HG02763 (cell line): ENCODE measurements at regions not wholly inside any gene's neighbourhood (a gene's known extent, or its start where the extent isn't known, plus 50 kb on each side); places are given as distances from the start of the nearest gene placed in this dataset.

Source experiments
- ATAC-seq: cut with Tn5 transposase; IDR thresholded peaks from one replicate; pipeline ENCODE4 v1.9.1; 2021; ENCODE audit warnings: mild to moderate bottlenecking, moderate library complexity; ENCODE audit not compliant: unreplicated experiment

DNA sequence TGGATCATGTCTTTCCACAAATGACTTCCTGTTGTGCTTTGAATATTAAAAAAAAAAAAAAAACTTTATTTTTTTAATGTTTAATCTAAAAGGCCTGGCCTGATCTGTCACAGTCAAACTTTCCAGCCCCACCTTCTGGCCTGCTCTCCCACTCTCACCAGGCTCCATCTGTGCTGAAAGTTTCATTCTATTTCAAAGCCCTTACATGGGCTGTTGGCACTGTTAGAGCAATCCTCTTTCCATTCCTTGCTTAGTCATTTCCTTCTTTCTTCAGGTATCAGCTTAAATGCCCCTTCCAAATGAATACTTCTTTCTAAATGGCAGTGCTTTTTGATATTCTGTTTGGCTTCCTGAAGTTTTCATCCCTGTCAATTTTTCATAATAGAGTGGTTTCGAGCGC, 1104.8 kb upstream of the C9orf72 start:
- no peak for ATAC-seq

DNA sequence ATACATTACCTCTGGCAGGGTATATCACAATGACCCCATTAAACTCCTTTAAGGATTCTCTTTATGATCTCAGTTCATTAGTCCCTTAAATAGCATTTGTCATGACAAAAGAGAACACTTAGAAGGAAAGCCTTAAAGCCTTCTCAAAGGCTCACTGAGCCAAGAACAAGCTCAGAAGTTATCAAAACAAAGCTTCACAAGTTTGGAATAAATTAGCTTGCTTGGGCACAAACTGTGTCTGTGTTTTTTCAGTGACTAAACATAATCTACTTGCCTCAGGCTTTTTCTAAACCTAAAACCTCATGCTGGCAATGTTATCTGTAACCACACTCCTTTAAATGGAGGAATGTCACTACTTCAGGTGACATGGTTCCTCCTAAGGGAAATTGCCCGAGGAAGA, 1114.9 kb upstream of the C9orf72 start:
- no peak for ATAC-seq

DNA sequence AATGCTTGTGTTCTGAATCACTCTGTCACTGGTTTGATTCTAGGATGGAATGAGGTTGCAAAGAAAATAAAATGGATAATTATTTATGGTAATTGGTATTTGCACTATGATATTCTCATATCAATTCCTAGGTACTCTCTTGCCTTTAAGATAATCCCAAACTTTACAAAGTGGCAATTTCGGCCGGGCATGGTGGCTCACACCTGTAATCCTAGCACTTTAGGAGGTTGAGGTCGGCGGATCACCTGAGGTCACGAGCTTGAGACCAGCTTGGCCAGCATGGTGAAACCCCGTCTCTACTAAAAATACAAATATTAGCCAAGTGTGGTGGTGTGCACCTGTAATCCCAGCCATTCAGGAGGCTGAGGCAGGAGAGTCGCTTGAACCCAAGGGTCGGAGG, 1118.7 kb upstream of the C9orf72 start:
- ATAC-seq = no peak

DNA sequence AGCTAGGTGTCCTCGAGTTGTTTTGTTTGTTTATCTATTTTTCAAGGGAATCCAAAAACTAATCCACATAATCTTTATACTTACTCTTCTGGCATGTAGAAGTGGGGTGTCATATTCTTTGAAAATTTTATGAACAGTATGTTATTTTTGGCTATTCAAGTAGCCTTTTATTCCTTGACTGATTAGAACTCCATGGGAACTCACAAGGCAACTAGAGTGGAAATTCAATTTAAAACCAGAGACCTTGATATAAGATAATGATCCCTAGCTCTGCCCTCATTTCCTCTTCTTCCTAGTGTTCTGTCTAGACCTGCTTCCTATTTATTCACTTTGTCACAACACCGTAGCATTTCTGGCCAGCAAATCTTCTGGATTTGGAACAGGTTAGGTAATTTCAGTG, 1123.7 kb upstream of the C9orf72 start:
- no peak for ATAC-seq

DNA sequence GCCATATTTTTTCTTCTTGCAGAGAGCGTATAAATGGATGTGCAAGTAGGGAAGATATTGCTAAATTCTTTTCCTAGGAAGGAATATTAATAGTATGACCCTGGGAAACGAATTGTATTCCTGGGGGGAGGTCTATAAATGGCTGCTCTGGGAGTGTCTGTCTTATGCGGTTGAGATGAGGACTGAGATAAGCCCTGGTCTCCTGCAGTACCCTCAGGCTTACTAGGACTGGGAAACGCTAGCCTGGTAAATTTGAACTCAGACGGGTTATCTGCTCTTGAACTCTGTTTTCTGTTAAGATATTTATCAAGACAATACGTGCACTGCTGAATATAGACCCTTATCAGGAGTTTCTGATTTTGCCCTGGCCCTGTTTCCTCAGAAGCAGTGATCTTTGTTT, 1126.4 kb upstream of the C9orf72 start:
- no peak for ATAC-seq

DNA sequence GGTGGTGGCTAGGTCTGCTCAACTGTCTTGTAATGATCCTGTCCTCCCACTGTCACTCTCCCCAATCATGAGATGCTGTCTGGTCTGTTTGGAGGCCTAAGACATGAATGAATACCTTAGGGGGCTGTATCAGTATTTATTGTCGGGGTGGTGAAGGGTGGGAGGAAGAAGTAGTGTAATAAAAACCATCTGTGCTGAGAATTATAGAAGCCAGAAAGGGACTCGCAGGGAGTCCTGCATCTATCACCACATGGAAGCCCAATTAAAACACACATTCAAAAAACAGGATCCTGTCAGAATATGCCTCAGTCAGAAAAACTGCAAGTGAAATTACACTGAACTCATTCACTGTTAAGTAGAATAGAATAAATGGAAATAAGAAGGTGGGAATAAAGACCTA, 1134.3 kb upstream of the C9orf72 start:
- ATAC-seq = no peak

DNA sequence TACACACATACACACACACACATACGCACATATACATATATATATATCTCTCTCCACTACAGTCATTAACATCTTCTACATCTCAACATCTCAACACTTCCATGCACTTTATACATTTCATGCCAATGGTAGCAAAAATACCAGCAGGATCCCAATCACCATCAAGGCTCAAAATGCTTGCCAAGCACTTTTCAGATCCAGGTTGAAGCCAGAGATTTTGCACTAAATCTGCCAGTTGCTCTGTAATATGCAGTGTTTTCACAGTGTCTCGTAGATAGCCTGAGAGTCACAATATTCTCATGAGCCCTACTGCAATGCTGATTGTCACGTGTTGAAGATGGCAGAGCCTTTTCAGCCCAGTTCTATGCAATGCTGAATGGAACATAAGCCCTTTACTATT, 1140.9 kb upstream of the C9orf72 start:
- ATAC-seq = no peak

DNA sequence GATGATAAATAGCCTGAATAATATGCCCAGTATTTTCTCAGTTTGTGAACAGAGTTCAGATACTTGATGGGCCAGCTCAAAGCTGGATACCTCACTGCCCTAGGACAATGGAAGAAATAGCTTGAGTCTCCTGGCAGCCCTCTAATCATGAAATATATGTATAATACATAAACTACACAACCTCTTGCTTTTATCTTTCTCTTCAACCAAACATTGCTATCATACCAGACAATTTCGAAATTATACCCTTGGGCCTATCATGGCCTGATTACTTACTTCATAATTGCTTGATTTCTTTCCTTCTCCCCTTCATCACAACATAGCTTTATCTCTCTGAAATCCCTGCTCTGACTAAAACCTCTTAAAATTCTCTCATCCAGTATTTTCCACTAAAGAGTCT, 1144.9 kb upstream of the C9orf72 start:
- no peak for ATAC-seq

DNA sequence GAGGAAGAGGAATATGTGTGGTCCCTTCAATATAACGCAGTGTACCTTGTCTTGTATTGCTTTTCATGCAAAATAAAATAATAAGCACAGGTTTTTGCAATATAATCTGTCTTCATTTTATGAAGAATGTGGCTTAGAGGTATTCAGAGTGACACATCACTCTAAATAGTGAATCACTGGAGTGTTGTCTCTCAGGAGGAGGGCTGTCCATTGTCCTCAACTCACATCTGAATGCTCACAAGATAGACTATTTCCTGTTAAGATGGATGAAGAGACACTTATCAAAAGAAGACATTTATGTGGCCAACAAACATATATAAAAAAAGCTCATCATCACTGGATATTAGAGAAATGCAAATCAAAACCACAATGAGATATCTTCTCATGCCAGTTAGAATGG, 1147.5 kb upstream of the C9orf72 start:
- no peak for ATAC-seq

DNA sequence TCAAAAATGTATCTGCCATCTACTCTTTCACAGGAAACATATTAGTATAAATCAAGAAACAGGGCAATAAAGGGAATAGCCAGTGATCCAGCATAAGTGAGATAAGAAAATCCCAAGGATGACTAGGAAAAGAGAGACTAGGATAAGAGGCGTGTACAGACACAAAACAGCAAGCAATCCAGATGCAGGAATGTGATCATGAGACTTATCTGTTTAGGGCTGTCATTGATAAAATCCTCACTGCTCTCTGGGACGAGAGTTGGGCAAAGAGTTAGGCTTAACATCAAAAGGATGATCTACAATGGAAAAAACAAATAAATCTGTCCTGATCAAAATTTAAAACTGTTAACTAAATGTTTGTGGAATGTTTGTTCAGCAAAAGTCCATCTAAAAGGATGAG, 1156.8 kb upstream of the C9orf72 start:
- ATAC-seq = no peak

DNA sequence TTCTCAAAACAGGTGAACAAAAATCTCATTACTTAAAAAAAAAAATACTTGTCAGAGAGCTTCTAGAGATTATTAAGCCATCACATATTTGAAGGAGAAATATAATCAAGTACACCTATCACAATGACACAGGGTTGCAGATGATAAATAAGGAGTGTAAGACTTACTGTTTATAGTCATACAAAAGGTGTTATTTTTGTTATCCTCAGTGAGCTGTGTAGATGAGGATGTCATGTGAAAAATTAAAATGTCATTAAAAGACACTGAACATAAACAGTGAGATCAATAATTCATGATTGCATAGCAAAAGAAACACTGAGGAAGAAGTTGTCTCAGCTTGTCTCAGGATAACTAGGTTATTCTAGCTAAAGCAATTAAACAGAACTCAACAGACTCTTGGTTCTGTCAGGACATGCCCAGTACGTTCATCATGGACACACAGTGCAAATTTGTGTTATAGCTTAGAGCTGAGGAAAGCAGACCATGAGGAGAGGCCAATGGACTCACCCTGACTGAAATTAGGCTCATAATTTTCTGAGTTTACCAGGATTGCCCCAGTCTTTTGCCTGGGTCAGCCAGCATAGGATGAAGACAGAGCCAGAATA, 1162.6 kb upstream of the C9orf72 start:
- ATAC-seq = no peak

DNA sequence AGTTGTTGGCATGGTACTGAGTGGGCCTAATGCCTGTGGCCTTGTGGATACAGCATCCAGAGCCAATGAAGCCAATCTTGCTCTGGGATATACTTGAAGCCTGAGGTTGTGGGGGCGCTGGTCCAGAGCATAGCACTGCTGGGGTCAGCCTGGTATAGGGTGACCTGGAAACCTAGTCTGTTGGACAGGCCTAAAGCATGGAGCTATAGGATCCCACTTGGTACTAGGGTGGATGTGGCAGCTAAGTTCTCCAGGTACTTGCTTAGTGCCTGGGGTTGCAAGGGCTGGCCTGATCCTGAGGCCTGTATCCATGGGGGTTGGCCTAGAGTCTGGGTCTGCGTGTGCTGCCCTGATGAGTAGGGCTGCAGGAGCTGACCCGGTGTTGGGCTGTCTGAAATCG, 1168.2 kb upstream of the C9orf72 start:
- no peak for ATAC-seq

DNA sequence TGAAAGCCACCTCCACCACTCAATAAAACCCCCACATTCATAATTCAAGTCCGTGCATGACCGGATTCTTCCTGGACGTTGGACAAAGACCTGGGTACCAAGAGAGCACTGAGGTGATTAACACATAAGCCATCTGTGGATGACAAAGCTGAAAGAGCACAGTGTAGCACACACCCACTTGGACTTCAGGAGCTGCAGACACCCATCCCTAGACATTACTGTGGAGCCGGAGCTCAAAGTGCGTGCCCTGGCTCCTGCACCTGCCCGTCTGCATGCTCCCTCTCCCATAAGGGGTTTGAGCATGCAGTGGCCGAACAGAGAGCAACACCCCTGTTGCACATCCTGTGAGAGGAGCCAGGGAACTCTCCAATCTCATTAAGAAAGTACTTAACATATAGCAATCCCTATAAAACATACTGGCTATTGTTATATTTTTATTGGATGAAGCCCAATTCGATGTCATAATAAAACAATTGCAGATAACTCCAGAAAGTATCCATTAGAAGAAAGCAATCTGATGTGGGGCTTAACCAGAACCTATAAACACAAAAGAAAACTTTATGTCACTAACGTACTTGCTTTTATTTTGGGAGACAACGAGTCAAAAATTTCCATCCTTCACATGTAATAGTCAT, 1174.2 kb upstream of the C9orf72 start:
- no peak for ATAC-seq

DNA sequence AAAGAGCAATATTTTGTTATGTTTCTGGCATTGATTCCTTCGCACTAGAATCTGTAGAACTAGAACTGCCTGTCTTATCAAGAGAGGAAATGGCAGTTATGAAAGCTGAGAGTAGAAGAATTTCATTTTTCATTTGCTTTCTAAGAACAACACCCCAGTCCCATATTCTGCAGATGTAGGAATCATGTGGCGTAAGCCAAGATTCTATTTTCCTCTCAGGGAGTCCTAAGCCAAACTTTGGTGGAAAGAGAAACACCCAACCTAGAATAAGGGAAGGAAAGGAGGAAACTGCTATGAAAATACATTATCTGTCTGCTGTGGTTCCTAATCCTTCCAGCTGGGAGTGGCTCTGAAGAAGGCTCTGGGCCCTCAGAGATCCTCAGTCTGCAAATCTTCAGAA, 1176.9 kb upstream of the C9orf72 start:
- no peak for ATAC-seq

DNA sequence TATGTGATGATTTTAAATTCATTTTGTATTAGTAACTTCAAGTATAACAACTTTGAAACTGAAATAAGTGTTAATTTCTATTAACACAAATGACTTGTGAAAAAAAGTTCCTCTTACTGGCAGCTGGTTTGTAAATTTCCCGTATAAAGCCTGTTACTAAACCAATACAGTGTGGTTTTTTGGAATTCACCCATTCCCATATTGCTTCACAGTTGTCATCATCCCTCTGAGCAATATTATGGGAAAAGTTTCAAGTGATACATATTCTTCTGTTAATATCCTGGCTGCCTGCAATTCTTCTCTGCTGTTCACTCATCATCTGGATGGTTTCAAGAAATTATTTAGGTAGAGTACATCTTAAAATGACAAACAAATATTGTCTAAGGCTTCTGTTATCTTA, 1185.1 kb upstream of the C9orf72 start:
- no peak for ATAC-seq

DNA sequence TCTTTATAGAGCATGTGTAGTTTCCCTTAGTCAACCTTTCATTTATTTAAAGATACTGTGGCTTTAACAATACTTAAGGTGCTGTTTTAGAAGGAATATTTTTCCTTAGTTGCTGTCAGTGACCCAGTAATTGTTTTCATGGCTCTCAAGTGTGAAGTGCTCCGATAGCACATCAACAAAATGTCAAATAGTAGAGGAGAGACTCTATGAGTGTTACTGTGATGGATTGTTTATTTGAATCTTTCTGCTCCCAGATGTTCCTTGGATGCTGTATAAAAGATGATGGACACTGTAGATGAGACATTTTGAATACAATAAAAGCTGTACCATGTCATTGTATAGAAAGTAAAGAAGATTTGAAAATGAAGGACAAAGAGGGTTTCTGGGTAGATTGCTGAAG, 1185.7 kb upstream of the C9orf72 start:
- no peak for ATAC-seq

DNA sequence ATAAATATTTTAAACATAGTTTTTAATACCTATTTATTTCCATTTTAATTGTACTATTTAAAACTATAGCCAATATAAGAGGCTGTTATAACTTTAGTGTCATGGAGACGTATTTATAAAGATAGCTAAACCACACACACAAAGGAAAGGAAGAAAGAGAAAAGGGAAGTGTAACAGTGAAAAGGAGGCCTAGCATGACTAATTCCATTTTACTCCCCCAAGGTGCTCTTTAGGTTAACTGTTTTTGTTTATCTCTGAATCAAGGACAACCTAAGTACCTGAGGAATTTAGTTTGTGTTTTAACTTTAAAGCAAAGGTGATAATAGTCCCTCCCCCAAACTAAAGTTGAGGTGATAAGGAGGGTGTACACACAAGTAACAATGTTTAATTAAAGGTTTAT, 1188.9 kb upstream of the C9orf72 start:
- no peak for ATAC-seq

DNA sequence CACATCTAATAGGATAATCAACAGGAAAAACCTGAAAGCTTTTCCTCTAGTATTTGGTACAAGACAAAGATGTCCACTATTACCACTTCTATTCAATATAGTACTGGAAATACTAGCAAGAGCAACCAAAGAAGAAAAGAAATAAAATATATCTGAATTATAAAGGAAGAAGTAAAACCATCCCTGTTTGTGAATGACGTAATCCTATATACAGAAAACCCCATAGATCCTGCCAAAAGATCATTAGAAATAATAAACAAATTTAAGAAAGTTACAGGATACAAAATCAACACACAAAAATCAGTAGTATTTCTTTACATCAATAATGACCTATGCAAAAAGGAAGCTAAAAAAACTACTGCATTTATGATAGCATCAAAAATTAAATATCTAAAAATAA, 1191.3 kb upstream of the C9orf72 start:
- ATAC-seq = no peak

DNA sequence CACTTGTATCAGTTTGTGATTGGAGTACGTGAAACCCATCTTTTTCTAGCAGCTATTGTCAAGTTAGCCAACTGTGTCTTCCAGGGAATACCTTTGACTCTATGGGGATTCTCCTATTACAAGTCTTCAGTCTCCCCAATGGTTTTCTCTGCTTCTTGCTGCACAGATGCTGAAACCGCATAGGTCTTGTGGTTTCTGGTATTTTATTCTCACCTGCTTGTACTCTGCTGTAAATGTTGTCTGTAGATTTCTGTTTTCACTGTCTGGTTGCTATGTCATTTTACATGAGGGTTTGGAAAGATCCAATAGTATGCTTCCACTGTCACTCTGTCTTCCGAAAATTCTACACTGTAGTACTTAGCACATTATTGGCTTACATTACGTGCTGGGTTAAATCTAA, 1196.9 kb upstream of the C9orf72 start:
- ATAC-seq = no peak

DNA sequence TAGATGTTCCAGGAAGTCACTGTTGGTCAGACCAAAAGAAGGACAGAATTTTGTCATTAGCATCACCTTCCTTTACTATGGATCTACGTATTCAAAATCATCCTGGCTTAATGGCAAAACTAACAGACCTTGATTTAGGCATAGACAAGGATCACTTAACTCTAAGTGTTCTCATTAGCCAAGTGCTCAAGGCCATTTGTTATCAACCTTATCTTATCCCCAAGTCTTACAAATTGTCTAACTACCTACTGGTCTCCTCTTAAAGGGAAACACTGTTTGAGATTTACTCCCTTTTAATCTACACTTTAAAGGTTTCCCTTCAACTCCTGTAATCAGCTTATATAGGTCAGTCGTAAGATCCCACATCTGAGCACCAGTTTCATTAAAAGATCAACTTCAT, 1197.5 kb upstream of the C9orf72 start:
- no peak for ATAC-seq

DNA sequence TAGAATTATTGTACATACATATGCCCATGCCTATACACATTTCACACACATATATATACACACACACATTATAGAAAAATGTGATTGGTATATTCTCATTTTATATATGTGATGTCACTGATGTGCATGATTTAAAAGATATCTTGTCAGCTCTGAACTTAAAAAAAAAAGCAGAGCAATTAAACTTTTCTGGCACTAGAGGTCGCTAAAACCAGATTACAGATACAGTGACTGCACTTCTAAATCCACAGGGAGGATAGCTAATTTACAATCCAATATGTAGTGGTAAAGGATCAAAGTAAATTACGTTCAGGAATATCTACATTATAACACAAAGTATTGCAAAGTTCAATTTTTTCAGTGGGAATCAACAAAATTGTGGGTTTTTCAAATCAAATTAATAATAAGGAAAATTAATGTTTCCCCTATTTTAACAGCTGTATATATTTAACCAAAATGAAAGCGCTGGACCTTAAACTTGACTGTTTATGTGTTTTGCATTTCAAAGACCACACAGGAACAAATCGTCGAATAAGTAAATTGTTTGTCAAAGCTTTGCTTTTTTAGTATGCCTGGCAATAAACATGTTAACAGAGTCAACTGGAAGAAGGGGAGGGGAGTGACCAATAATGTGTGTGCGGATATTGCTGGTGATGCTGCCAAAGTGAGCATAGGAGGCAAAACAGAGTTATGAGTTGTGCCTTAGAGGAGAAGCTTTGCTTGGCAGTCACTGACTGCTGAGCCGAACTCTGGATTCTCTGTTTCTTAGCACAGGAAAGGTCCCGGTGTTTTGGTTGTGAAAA, 1201.4 kb upstream of the C9orf72 start:
- ATAC-seq = no peak

DNA sequence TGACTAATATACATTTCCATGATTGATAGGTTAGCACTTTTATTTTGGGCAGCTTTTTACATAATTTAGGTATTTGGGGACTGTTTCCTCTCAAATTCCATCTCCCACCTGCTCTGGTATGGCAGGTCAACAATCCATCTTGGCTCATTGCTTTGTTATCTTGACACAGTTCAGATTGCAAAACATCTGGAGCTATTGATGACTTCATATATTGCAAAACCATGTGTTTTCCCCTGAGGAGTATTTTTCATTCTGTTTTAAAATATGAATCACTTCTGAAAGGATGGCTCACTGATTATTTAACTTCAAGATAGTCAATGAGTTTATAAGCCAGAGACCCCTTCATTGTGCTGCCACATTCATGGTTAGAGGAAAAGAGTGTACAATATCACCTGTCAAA, 1206.0 kb upstream of the C9orf72 start:
- no peak for ATAC-seq
